ENCODE measurements at regions not wholly inside any gene's neighbourhood (a gene's known extent, or its start where the extent isn't known, plus 50 kb on each side); places are given as distances from the start of the nearest gene placed in this dataset.

DNA sequence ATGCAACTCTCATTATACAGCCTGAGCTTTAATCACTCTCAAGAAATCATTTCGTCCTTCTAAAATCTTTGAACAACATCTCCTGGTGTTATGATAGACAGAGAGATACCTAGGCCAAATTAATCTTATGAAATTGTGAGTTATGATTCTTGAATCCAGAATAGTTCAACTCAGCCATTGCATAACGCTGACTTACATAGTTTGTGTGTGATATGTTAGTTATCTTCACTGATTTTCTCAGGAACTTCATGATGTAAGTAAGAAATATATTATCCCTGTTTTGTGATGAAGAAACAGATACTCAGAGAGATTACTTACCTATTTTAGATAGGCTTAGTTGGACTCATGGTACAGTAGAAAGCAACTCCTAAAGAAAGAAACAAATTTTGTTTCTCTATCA, 684.4 kb downstream of the ZEB2 start:
- no peaks in the 10 kb centered on the region for H3K36me3 ChIP-seq (ENCODE audit: control insufficient read depth in 4 of 4, insufficient read depth in 3 of 4, low read depth in 1 of 4, low read length in 3 of 4)
- no peaks in the 10 kb centered on the region for H3K4me1 ChIP-seq (ENCODE audit: control insufficient read depth in 4 of 4, insufficient read depth in 4 of 4, low read length in 3 of 4)
- DNase-seq (ENCODE audit: low spot score), result no peak
- H3K9ac ChIP-seq (ENCODE audit: low read depth in 1 of 2, low read length in 2 of 2), result no peak overlapping the region
- no peaks in the 10 kb centered on the region for H3K9me3 ChIP-seq (ENCODE audit: control insufficient read depth in 4 of 4, low read length in 3 of 4)
- no peak overlapping the region for H3K27ac ChIP-seq (ENCODE audit: low read depth in 1 of 2, low read length in 2 of 2)
- TF ChIP-seq YY1 (IDR thresholded peaks at IDR 0.05) (no peak), GABPA (IDR thresholded peaks at IDR 0.05 in 1 of 2, conservative IDR thresholded peaks at IDR 0.05 in 1 of 2) (no peak)
- H3K4me3 ChIP-seq (ENCODE audit: low read depth in 1 of 3, low read length in 3 of 3), result no peak overlapping the region
- WGBS, result 36% methylated on average over 2 of the region's 2 CpGs
- H3K27me3 ChIP-seq (ENCODE audit: control insufficient read depth in 4 of 4, insufficient read depth in 4 of 4, low read length in 3 of 4), result no peaks in the 10 kb centered on the region

DNA sequence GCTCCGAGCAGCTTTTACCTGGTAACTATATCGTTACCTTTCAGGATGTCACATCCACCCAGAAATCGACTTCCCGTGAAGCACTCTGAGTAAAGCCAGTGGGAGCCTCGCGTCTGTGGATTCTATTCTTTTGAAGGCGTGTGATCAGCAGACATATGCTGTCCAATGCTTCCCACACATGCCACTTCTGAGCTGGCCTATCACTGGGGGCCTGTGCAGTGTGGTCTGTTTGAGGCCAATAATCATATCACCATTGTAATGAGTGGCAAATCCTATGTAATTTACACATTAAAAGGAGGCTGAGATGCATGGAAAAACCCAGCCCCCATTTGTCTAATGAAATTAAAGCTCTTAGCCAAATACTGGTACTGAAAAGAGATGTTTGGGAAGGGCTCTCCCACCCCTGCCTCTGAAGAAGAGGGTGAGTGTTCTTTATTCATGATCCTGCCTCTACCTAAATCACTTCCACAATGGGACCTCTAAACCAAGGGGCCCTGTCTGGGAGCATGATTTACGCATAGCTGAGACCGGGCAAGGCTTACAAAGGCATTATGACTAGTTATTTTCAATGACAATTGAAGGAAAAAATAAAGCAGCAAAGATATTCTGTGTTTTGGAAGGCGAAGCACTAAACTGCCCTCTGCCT, 686.8 kb downstream of the ZEB2 start:
- DNase-seq (ENCODE audit: low spot score), result no peak

More for the DNA sequence above, 686.8 kb downstream of the ZEB2 start:
- H3K27ac ChIP-seq (ENCODE audit: low read depth in 1 of 2, low read length in 2 of 2), result no peak overlapping the region
- no peaks in the 10 kb centered on the region for H3K27me3 ChIP-seq (ENCODE audit: control insufficient read depth in 4 of 4, insufficient read depth in 4 of 4, low read length in 3 of 4)
- TF ChIP-seq, protein P1, sequence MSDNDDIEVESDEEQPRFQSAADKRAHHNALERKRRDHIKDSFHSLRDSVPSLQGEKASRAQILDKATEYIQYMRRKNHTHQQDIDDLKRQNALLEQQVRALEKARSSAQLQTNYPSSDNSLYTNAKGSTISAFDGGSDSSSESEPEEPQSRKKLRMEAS (IDR thresholded peaks at IDR 0.05), result no peak
- TF ChIP-seq RAD21 (IDR thresholded peaks at IDR 0.05) (no peak), JUND (IDR thresholded peaks at IDR 0.05) (no peak), YY1 (IDR thresholded peaks at IDR 0.05) (no peak), HNF4A (conservative IDR thresholded peaks at IDR 0.05) (no peak), TAF1 (conservative IDR thresholded peaks at IDR 0.05) (no peak), FOXA2 (IDR thresholded peaks at IDR 0.05) (no peak), FOXA1 (IDR thresholded peaks at IDR 0.05) (no peak), HNF4G (IDR thresholded peaks at IDR 0.05) (no peak), RXRA (IDR thresholded peaks at IDR 0.05) (no peak), NR2F2 (IDR thresholded peaks at IDR 0.05) (no peak), SP1 (IDR thresholded peaks at IDR 0.05) (no peak), EGR1 (IDR thresholded peaks at IDR 0.05; ENCODE audit: low read depth in 2 of 2) (no peak), GABPA (IDR thresholded peaks at IDR 0.05 in 1 of 2, conservative IDR thresholded peaks at IDR 0.05 in 1 of 2) (no peak)
- TF ChIP-seq, protein P2, sequence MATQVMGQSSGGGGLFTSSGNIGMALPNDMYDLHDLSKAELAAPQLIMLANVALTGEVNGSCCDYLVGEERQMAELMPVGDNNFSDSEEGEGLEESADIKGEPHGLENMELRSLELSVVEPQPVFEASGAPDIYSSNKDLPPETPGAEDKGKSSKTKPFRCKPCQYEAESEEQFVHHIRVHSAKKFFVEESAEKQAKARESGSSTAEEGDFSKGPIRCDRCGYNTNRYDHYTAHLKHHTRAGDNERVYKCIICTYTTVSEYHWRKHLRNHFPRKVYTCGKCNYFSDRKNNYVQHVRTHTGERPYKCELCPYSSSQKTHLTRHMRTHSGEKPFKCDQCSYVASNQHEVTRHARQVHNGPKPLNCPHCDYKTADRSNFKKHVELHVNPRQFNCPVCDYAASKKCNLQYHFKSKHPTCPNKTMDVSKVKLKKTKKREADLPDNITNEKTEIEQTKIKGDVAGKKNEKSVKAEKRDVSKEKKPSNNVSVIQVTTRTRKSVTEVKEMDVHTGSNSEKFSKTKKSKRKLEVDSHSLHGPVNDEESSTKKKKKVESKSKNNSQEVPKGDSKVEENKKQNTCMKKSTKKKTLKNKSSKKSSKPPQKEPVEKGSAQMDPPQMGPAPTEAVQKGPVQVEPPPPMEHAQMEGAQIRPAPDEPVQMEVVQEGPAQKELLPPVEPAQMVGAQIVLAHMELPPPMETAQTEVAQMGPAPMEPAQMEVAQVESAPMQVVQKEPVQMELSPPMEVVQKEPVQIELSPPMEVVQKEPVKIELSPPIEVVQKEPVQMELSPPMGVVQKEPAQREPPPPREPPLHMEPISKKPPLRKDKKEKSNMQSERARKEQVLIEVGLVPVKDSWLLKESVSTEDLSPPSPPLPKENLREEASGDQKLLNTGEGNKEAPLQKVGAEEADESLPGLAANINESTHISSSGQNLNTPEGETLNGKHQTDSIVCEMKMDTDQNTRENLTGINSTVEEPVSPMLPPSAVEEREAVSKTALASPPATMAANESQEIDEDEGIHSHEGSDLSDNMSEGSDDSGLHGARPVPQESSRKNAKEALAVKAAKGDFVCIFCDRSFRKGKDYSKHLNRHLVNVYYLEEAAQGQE (IDR thresholded peaks at IDR 0.05), result no peak
- TF ChIP-seq, protein P3, sequence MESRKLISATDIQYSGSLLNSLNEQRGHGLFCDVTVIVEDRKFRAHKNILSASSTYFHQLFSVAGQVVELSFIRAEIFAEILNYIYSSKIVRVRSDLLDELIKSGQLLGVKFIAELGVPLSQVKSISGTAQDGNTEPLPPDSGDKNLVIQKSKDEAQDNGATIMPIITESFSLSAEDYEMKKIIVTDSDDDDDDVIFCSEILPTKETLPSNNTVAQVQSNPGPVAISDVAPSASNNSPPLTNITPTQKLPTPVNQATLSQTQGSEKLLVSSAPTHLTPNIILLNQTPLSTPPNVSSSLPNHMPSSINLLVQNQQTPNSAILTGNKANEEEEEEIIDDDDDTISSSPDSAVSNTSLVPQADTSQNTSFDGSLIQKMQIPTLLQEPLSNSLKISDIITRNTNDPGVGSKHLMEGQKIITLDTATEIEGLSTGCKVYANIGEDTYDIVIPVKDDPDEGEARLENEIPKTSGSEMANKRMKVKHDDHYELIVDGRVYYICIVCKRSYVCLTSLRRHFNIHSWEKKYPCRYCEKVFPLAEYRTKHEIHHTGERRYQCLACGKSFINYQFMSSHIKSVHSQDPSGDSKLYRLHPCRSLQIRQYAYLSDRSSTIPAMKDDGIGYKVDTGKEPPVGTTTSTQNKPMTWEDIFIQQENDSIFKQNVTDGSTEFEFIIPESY (IDR thresholded peaks at IDR 0.05), result no peak
- TF ChIP-seq, protein P4, sequence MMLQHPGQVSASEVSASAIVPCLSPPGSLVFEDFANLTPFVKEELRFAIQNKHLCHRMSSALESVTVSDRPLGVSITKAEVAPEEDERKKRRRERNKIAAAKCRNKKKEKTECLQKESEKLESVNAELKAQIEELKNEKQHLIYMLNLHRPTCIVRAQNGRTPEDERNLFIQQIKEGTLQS (IDR thresholded peaks at IDR 0.05), result no peak
- TF ChIP-seq, protein P5, sequence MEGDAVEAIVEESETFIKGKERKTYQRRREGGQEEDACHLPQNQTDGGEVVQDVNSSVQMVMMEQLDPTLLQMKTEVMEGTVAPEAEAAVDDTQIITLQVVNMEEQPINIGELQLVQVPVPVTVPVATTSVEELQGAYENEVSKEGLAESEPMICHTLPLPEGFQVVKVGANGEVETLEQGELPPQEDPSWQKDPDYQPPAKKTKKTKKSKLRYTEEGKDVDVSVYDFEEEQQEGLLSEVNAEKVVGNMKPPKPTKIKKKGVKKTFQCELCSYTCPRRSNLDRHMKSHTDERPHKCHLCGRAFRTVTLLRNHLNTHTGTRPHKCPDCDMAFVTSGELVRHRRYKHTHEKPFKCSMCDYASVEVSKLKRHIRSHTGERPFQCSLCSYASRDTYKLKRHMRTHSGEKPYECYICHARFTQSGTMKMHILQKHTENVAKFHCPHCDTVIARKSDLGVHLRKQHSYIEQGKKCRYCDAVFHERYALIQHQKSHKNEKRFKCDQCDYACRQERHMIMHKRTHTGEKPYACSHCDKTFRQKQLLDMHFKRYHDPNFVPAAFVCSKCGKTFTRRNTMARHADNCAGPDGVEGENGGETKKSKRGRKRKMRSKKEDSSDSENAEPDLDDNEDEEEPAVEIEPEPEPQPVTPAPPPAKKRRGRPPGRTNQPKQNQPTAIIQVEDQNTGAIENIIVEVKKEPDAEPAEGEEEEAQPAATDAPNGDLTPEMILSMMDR (IDR thresholded peaks at IDR 0.05; ENCODE audit: low read depth, low read length, missing input control), result no peak
- H3K9ac ChIP-seq (ENCODE audit: low read depth in 1 of 2, low read length in 2 of 2), result no peak overlapping the region
- H3K4me3 ChIP-seq (ENCODE audit: low read depth in 1 of 3, low read length in 3 of 3), result no peak overlapping the region
- no peaks in the 10 kb centered on the region for H3K36me3 ChIP-seq (ENCODE audit: control insufficient read depth in 4 of 4, insufficient read depth in 3 of 4, low read depth in 1 of 4, low read length in 3 of 4)
- no peaks in the 10 kb centered on the region for H3K9me3 ChIP-seq (ENCODE audit: control insufficient read depth in 4 of 4, low read length in 3 of 4)
- 86% methylated on average over 10 of the region's 10 CpGs for WGBS
- H3K4me1 ChIP-seq (ENCODE audit: control insufficient read depth in 4 of 4, insufficient read depth in 4 of 4, low read length in 3 of 4), result no peaks in the 10 kb centered on the region
